K562 (cell line): ENCODE measurements at regions not wholly inside any gene's neighbourhood (a gene's known extent, or its start where the extent isn't known, plus 50 kb on each side); places are given as distances from the start of the nearest gene placed in this dataset.

ENCODE experiments used
- ATAC-seq: fragments of 200-7000 bp; cut with Tn5 transposase; 3 replicates; pipeline ENCODE4 v1.9.1; 2020; ENCODE audit warnings: moderate library complexity
- BruUV-seq: library from RNA; stranded (reverse); fragments of 400-500 nt; replicated peaks from 2 replicates; lab custom pipeline; 2021; lab: Mats Ljungman, UMichigan
- CTCF ChIA-PET: fragments of 300-600 bp; formaldehyde crosslinking; extraction: SDS; loops from one replicate; lab custom pipeline; 2021; ENCODE audit warnings: low intra/inter-chr PET ratio; lab: Yijun Ruan, JAX
- POLR2A ChIA-PET: fragments of 300-600, 350-650 bp; sonication (Branson Sonifier 250); formaldehyde crosslinking; extraction: SDS; loops from one replicate; lab custom pipeline; 2021; ENCODE audit warnings: antibody characterized with exemption, inconsistent platforms; lab: Yijun Ruan, JAX
- DNase-seq, 4 experiments: peaks; one replicate each; pipeline versions ENCODE4 v3.0.0 to v3.0.0-alpha.2; 2011 to 2018; ENCODE audit warnings: low spot score in 3 of 4, mixed read lengths in 3 of 4; ENCODE audit errors: extremely low read depth in 1 of 4
- FAIRE-seq: peaks from 2 replicates; lab custom pipeline; 2011; peaks lifted over from hg19 to GRCh38; lab: Jason Lieb, UNC
- H2AFZ ChIP-seq: 2 replicates; pipeline ENCODE4 v1.6.0; 2011; ENCODE audit warnings: low read depth, low read length, control low read depth, inconsistent platforms
- H3K27ac ChIP-seq: fragments of 200-600 bp; 3 replicates; pipeline ENCODE4 v1.8.0; 2011; ENCODE audit warnings: low read depth, mild to moderate bottlenecking, control low read depth, inconsistent platforms, low read length, moderate library complexity, mixed read lengths; ENCODE audit errors: extremely low read depth
- H3K27me3 ChIP-seq, 2 experiments: fragments of 300-600 bp in 1 of 2; 2 replicates in 1 of 2; 3 replicates in 1 of 2; pipeline versions ENCODE4 v1.6.0 to v1.8.0; 2011; ENCODE audit warnings: inconsistent platforms in 2 of 2, low read length in 2 of 2, mild to moderate bottlenecking in 1 of 2, mixed read lengths in 1 of 2, moderate library complexity in 1 of 2; ENCODE audit not compliant: control insufficient read depth in 2 of 2, insufficient read depth in 2 of 2
- H3K36me3 ChIP-seq: fragments of 300-600 bp; 3 replicates; pipeline ENCODE4 v1.8.0; 2011; ENCODE audit warnings: mild to moderate bottlenecking, low read length, inconsistent platforms; ENCODE audit not compliant: control insufficient read depth, insufficient read depth
- H3K4me1 ChIP-seq, 2 experiments: fragments of 200-600 bp in 1 of 2; replicated peaks in 1 of 2; 2 replicates in 1 of 2; 3 replicates in 1 of 2; pipeline versions ENCODE4 v1.5.1 to v1.8.0; 2011; ENCODE audit warnings: inconsistent platforms in 2 of 2, low read length in 2 of 2, mild to moderate bottlenecking in 1 of 2, mixed read lengths in 1 of 2, moderate library complexity in 1 of 2; ENCODE audit not compliant: control insufficient read depth in 2 of 2, insufficient read depth in 2 of 2
- H3K4me2 ChIP-seq: 2 replicates; pipeline ENCODE4 v1.6.1; 2011; ENCODE audit warnings: low read length, control low read depth, inconsistent platforms, mixed read lengths; ENCODE audit not compliant: insufficient read depth
- H3K4me3 ChIP-seq: fragments of 200-600 bp; sonication (generic), shearing (Covaris generic); 2 replicates; pipeline ENCODE4 v1.5.1; 2016; ENCODE audit warnings: control low read depth, inconsistent platforms
- H3K79me2 ChIP-seq: fragments of 200-600 bp; 3 replicates; pipeline ENCODE4 v1.8.0; 2011; ENCODE audit warnings: low read length, inconsistent platforms; ENCODE audit not compliant: control insufficient read depth, insufficient read depth
- H3K9ac ChIP-seq, 2 experiments: 2 replicates each; pipeline versions ENCODE4 v1.6.0 to v1.6.1; 2011; ENCODE audit warnings: low read depth in 2 of 2, low read length in 2 of 2, control low read depth in 1 of 2, inconsistent platforms in 1 of 2, mild to moderate bottlenecking in 1 of 2, mixed read lengths in 1 of 2; ENCODE audit not compliant: insufficient read depth in 1 of 2
- H3K9me1 ChIP-seq: one replicate; pipeline ENCODE4 v1.6.0; 2011; ENCODE audit warnings: inconsistent platforms, mild to moderate bottlenecking, low read length, moderate library complexity; ENCODE audit not compliant: control insufficient read depth, insufficient read depth
- H3K9me3 ChIP-seq: replicated peaks from 2 replicates; pipeline ENCODE4 v1.5.1; 2011; ENCODE audit warnings: low read depth, low read length, inconsistent platforms; ENCODE audit not compliant: control insufficient read depth, insufficient read depth
- H4K20me1 ChIP-seq: replicated peaks from 2 replicates; pipeline ENCODE4 v1.6.1; 2011; ENCODE audit warnings: low read length, inconsistent platforms, mixed read lengths; ENCODE audit not compliant: control insufficient read depth, insufficient read depth
- CEBPB ChIP-seq: fragments of 450-650 bp; IDR thresholded peaks from 2 replicates; pipeline ENCODE4 v1.6.1; 2016; ENCODE audit warnings: missing genetic modification characterization, missing compliant biosample characterization
- FOXA3 ChIP-seq, 2 experiments: fragments of 450-650 bp in 1 of 2; sonication (generic) in 1 of 2; formaldehyde crosslinking; IDR thresholded peaks in 1 of 2; conservative IDR thresholded peaks in 1 of 2; 2 replicates each; pipeline versions ENCODE4 v1.4.0 to v1.8.0; 2020 to 2022; ENCODE audit warnings: mild to moderate bottlenecking in 2 of 2, missing genetic modification reagents in 1 of 2
- KHSRP ChIP-seq: fragments of 450-650 bp; IDR thresholded peaks from 2 replicates; pipeline ENCODE4 v1.6.1; 2017
- SMAD2 ChIP-seq: fragments of 150-350 bp; IDR thresholded peaks from 2 replicates; pipeline ENCODE4 v1.6.1; 2014; ENCODE audit warnings: low read depth, mild to moderate bottlenecking, low read length
- SMARCC2 ChIP-seq: fragments of 450-650 bp; IDR thresholded peaks from 2 replicates; pipeline ENCODE4 v1.6.1; 2017; ENCODE audit warnings: antibody characterized with exemption, moderate library complexity, mild to moderate bottlenecking, low read depth
- SNIP1 ChIP-seq: fragments of 450-650 bp; IDR thresholded peaks from 2 replicates; pipeline ENCODE4 v1.7.1; 2017; ENCODE audit warnings: low read depth, mild to moderate bottlenecking
- ZNF146 ChIP-seq: IDR thresholded peaks from one replicate; pipeline ENCODE4 v1.6.1; 2018; ENCODE audit warnings: missing compliant biosample characterization; ENCODE audit not compliant: unreplicated experiment
- ZNF316 ChIP-seq: fragments of 450-650 bp; IDR thresholded peaks from 2 replicates; pipeline ENCODE4 v1.6.1; 2016
- in situ Hi-C: fragments of 300-500 bp; cut with MboI; formaldehyde crosslinking; loops from 4 replicates; pipeline ENCODE4 v1.15.0; 2018; ENCODE audit warnings: inconsistent platforms, mixed read lengths
- intact Hi-C: fragments of 100-400 bp; cut with micrococcal nuclease; formaldehyde crosslinking; loops from 2 replicates; pipeline ENCODE4 v1.14.2; 2022
- TF ChIP-seq, protein P1 (sequence below), 3 experiments: fragments of 200-800 bp in 1 of 3; sonication (Bioruptor generic) in 1 of 3; sonication (generic) in 1 of 3; formaldehyde crosslinking in 1 of 3; IDR thresholded peaks; 2 replicates each; pipeline versions ENCODE4 v1.6.1 to v1.8.0; 2016 to 2022; ENCODE audit warnings: mild to moderate bottlenecking in 2 of 3, missing compliant biosample characterization in 2 of 3, missing genetic modification characterization in 2 of 3, missing genetic modification reagents in 1 of 3
- TF ChIP-seq, protein P2 (sequence below), 2 experiments: fragments of 200-800 bp in 1 of 2; sonication (Bioruptor generic) in 1 of 2; sonication (generic) in 1 of 2; formaldehyde crosslinking in 1 of 2; IDR thresholded peaks in 1 of 2; conservative IDR thresholded peaks in 1 of 2; 2 replicates each; pipeline versions ENCODE4 v1.5.0 to v1.6.1; 2016 to 2020; ENCODE audit warnings: missing compliant biosample characterization in 1 of 2, missing genetic modification characterization in 1 of 2, missing genetic modification reagents in 1 of 2

DNA sequence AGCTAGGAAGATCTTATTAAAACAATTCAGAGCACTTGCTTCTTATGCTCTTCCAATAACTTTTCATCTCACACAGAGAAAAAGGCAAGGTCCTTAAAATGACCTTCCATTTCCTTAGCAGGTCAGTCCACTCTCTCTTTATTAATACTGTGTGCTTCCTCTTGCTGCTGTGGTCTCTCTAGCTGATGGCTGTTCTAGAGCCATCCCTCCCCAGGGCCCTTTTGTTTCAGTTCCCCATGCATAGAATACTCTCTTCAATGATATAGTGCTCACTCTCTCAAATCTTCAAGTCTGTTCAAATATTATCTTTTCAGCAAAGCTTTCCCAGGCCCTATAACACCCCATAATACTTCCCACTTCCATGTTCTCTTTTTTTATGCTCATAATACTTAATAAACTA lies 469.3 kb downstream of the METTL4 start:
- in situ Hi-C loops = no loop called here
- CTCF ChIA-PET = no interaction called here
- BruUV-seq = no TSS peak
- TF ChIP-seq ZNF146 (CRISPR knock-in tag) = no peak
- no peak for TF ChIP-seq SNIP1
- TF ChIP-seq, protein P1, sequence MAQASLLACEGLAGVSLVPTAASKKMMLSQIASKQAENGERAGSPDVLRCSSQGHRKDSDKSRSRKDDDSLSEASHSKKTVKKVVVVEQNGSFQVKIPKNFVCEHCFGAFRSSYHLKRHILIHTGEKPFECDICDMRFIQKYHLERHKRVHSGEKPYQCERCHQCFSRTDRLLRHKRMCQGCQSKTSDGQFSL (CRISPR knock-in tag; IDR thresholded peaks at IDR 0.05) = no peak
- TF ChIP-seq, protein P1 (tag; IDR thresholded peaks at IDR 0.05) = no peak
- no peak for TF ChIP-seq CEBPB (tag)
- no peak for TF ChIP-seq KHSRP
- TF ChIP-seq, protein P2, sequence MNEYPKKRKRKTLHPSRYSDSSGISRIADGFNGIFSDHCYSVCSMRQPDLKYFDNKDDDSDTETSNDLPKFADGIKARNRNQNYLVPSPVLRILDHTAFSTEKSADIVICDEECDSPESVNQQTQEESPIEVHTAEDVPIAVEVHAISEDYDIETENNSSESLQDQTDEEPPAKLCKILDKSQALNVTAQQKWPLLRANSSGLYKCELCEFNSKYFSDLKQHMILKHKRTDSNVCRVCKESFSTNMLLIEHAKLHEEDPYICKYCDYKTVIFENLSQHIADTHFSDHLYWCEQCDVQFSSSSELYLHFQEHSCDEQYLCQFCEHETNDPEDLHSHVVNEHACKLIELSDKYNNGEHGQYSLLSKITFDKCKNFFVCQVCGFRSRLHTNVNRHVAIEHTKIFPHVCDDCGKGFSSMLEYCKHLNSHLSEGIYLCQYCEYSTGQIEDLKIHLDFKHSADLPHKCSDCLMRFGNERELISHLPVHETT (CRISPR knock-in tag; conservative IDR thresholded peaks at IDR 0.05 in 1 of 2, IDR thresholded peaks at IDR 0.05 in 1 of 2) = no peak
- TF ChIP-seq ZNF316 = no peak
- no peak for TF ChIP-seq SMARCC2
- no peak for TF ChIP-seq FOXA3 (CRISPR knock-in tag; conservative IDR thresholded peaks at IDR 0.05 in 1 of 2, IDR thresholded peaks at IDR 0.05 in 1 of 2)
- TF ChIP-seq SMAD2 = no peak

More for the DNA sequence above, 469.3 kb downstream of the METTL4 start:
- Histone ChIP-seq H3K4me2 (no peak overlapping the region), H3K27me3 (no peaks in the 10 kb centered on the region), H3K79me2 (no peaks in the 10 kb centered on the region), H4K20me1 (0 out of 2 replicates have a peak, but pooled peaks cover 3% of the 10 kb centered on the region), H3K9ac (no peak overlapping the region), H3K4me3 (no peak overlapping the region), H3K27ac (no peak overlapping the region), H3K9me3 (no peaks in the 10 kb centered on the region), H3K4me1 (no peaks in the 10 kb centered on the region), H3K9me1 (no peaks in the 10 kb centered on the region), H3K36me3 (no peaks in the 10 kb centered on the region), H2AFZ (no peak overlapping the region)
- no peak for ATAC-seq
- FAIRE-seq = no peak
- intact Hi-C loops = loop anchor here (10.0 kb wide), 1 partner anchor 233 kb away; no protein-coding TSS in a partner anchor
- POLR2A ChIA-PET = no interaction called here
- DNase-seq = no peak
